ENCODE measurements at regions not wholly inside any gene's neighbourhood (a gene's known extent, or its start where the extent isn't known, plus 50 kb on each side); places are given as distances from the start of the nearest gene placed in this dataset.

DNA sequence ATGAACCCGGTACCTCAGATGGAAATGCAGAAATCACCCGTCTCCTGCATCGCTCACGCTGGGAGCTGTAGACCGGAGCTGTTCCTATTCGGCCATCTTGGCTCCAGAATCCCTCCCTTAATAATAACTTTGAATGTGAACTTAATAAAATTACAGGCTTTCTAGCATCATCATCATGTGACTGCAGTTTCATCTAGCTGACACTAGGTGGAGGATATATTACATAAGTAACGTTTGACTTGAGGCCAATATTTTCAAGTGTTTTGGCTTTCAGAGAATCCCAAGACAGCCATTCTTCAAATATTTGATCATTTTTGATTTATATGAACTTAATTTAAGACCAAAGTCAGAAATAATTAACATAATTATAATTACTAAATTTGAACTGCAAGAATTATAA lies 474.9 kb upstream of the CDH10 start:
- TF ChIP-seq, protein P1, sequence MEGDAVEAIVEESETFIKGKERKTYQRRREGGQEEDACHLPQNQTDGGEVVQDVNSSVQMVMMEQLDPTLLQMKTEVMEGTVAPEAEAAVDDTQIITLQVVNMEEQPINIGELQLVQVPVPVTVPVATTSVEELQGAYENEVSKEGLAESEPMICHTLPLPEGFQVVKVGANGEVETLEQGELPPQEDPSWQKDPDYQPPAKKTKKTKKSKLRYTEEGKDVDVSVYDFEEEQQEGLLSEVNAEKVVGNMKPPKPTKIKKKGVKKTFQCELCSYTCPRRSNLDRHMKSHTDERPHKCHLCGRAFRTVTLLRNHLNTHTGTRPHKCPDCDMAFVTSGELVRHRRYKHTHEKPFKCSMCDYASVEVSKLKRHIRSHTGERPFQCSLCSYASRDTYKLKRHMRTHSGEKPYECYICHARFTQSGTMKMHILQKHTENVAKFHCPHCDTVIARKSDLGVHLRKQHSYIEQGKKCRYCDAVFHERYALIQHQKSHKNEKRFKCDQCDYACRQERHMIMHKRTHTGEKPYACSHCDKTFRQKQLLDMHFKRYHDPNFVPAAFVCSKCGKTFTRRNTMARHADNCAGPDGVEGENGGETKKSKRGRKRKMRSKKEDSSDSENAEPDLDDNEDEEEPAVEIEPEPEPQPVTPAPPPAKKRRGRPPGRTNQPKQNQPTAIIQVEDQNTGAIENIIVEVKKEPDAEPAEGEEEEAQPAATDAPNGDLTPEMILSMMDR (conservative IDR thresholded peaks at IDR 0.05 in 1 of 2, IDR thresholded peaks at IDR 0.05 in 1 of 2; ENCODE audit: extremely low read depth in 1 of 2, insufficient read depth in 1 of 2, low read depth in 1 of 2, low read length in 2 of 2) = peak; percentile 17 to 21
- TF ChIP-seq EZH2 (IDR thresholded peaks at IDR 0.05; ENCODE audit: borderline replicate concordance, low read length) = no peak

All from mammary epithelial cell (primary cell).